Bronchial epithelial cell (primary cell): ENCODE measurements at regions not wholly inside any gene's neighbourhood (a gene's known extent, or its start where the extent isn't known, plus 50 kb on each side); places are given as distances from the start of the nearest gene placed in this dataset.

Experiments
- DNase-seq: peaks from one replicate; pipeline ENCODE4 v3.0.0-alpha.2; 2010; ENCODE audit warnings: low read depth
- FAIRE-seq: peaks from 2 replicates; lab custom pipeline; 2011; peaks lifted over from hg19 to GRCh38; lab: Jason Lieb, UNC
- H3K27me3 ChIP-seq: 2 replicates; pipeline ENCODE4 v1.5.1; 2011; ENCODE audit warnings: low read length; ENCODE audit not compliant: control insufficient read depth, insufficient read depth
- H3K36me3 ChIP-seq: 2 replicates; pipeline ENCODE4 v1.5.1; 2011; ENCODE audit warnings: low read length; ENCODE audit not compliant: control insufficient read depth, insufficient read depth
- H3K4me3 ChIP-seq: 2 replicates; pipeline ENCODE4 v1.5.1; 2011; ENCODE audit warnings: mild to moderate bottlenecking, low read depth, low read length, control low read depth
- CTCF ChIP-seq: IDR thresholded peaks from 2 replicates; pipeline ENCODE4 v1.5.1; 2011; ENCODE audit warnings: mild to moderate bottlenecking, moderate library complexity, low read length, control low read depth, inconsistent platforms; ENCODE audit not compliant: insufficient read depth, severe bottlenecking

GRCh38 chr20:39110819-39111136 lies 148.6 kb downstream of the DHX35 start:
- no peak for TF ChIP-seq CTCF
- FAIRE-seq (no peak), DNase-seq (no peak)
- Histone ChIP-seq H3K4me3 (no peak overlapping the region), H3K36me3 (no peaks in the 10 kb centered on the region), H3K27me3 (no peaks in the 10 kb centered on the region)

- FAIRE-seq (no peak), DNase-seq (no peak)
- H3K36me3 ChIP-seq, result no peaks in the 10 kb centered on the region
- H3K4me3 ChIP-seq, result no peak overlapping the region
- no peaks in the 10 kb centered on the region for H3K27me3 ChIP-seq
- no peak for TF ChIP-seq CTCF
Observed at GRCh38 chr20:39109933-39110818, 148.0 kb downstream of the DHX35 start.

GRCh38 chr20:39108746-39109145 lies 146.6 kb downstream of the DHX35 start:
- H3K27me3 ChIP-seq, result no peaks in the 10 kb centered on the region
- no peak for TF ChIP-seq CTCF
- no peaks in the 10 kb centered on the region for H3K36me3 ChIP-seq
- FAIRE-seq, result peak; percentile 77
- no peak overlapping the region for H3K4me3 ChIP-seq
- DNase-seq, result peak; percentile 40

- no peak for TF ChIP-seq CTCF
- FAIRE-seq, result no peak
- no peaks in the 10 kb centered on the region for H3K36me3 ChIP-seq
- H3K27me3 ChIP-seq, result no peaks in the 10 kb centered on the region
- no peak for DNase-seq
- no peak overlapping the region for H3K4me3 ChIP-seq
Observed at GRCh38 chr20:39107741-39108140, 145.6 kb downstream of the DHX35 start.

- FAIRE-seq, result no peak
- TF ChIP-seq CTCF, result no peak
- no peak for DNase-seq
- Histone ChIP-seq H3K4me3 (no peak overlapping the region), H3K27me3 (no peaks in the 10 kb centered on the region), H3K36me3 (no peaks in the 10 kb centered on the region)
Observed at GRCh38 chr20:39106791-39107190, 144.6 kb downstream of the DHX35 start.

- Histone ChIP-seq H3K4me3 (no peak overlapping the region), H3K36me3 (no peaks in the 10 kb centered on the region), H3K27me3 (no peaks in the 10 kb centered on the region)
- no peak for FAIRE-seq
- no peak for TF ChIP-seq CTCF
- DNase-seq, result no peak
Observed at GRCh38 chr20:39105551-39105950, 143.4 kb downstream of the DHX35 start.
